ENCODE measurements at regions not wholly inside any gene's neighbourhood (a gene's known extent, or its start where the extent isn't known, plus 50 kb on each side); places are given as distances from the start of the nearest gene placed in this dataset.

GRCh38 chr10:4017336-4017735, 232.3 kb upstream of the KLF6 start:
- Histone ChIP-seq H3K23ac (ENCODE audit: insufficient read length, low read depth, low read length) (no peak overlapping the region), H4K20me1 (ENCODE audit: control insufficient read depth, insufficient read depth, insufficient read length) (no peaks in the 10 kb centered on the region), H3T11ph (ENCODE audit: low read length) (no peak overlapping the region), H3K4me1 (ENCODE audit: insufficient read depth, low read length) (no peaks in the 10 kb centered on the region), H3K27me3 (ENCODE audit: insufficient read depth, low read length) (no peaks in the 10 kb centered on the region; the same call in 1 of the 2 replicates), H3K9me3 (ENCODE audit: control insufficient read depth, low read depth, low read length) (no peaks in the 10 kb centered on the region), H4K5ac (ENCODE audit: insufficient read length, low read depth, low read length) (no peak overlapping the region), H3K23me2 (ENCODE audit: insufficient read length, low read depth, low read length, poor library complexity, severe bottlenecking) (no peaks in the 10 kb centered on the region), H3K9ac (ENCODE audit: extremely low read depth, insufficient read length, low read length) (no peak overlapping the region), H2BK12ac (ENCODE audit: insufficient read length, low read depth, low read length) (no peak overlapping the region), H2BK120ac (ENCODE audit: low read depth, low read length, poor library complexity, severe bottlenecking) (no peak overlapping the region), H2BK5ac (ENCODE audit: insufficient read length, low read length) (no peak overlapping the region), H4K8ac (replicated peaks; ENCODE audit: insufficient read length, low read depth, low read length) (no peak overlapping the region), H3K4me2 (ENCODE audit: insufficient read depth, insufficient read length, low read length) (no peak overlapping the region), H3K27ac (ENCODE audit: insufficient read length, low read depth, low read length) (no peak overlapping the region), H2BK20ac (ENCODE audit: low read depth, low read length, poor library complexity, severe bottlenecking) (no peak overlapping the region), H2AFZ (ENCODE audit: low read length) (no peak overlapping the region), H3K79me2 (ENCODE audit: insufficient read depth, low read length) (no peaks in the 10 kb centered on the region), H2BK15ac (ENCODE audit: low read depth, low read length) (no peak overlapping the region), H3K18ac (ENCODE audit: insufficient read length, low read depth, low read length) (no peak overlapping the region), H3K56ac (ENCODE audit: insufficient read length, low read depth, low read length) (no peak overlapping the region), H3K14ac (ENCODE audit: insufficient read depth, low read length) (no peak overlapping the region), H3K79me1 (ENCODE audit: insufficient read depth, low read depth, low read length, poor library complexity, severe bottlenecking) (no peaks in the 10 kb centered on the region), H2AK5ac (ENCODE audit: insufficient read length, low read length) (no peak overlapping the region), H4K91ac (ENCODE audit: insufficient read length, low read depth, low read length) (no peak overlapping the region), H3K4ac (ENCODE audit: low read depth, low read length) (no peak overlapping the region)
- Mint-ChIP-seq H3K4me1 (no peaks in the 10 kb centered on the region), H3K36me3 (ENCODE audit: insufficient read depth in 1 of 3, low read depth in 3 of 3) (peaks cover 0 to 3% (median 0%) of the 10 kb centered on the region in 3 experiments; a peak in 1 of 7 replicates), H3K27me3 (ENCODE audit: low read depth) (no peaks in the 10 kb centered on the region; the same call in none of the 2 replicates), H3K27ac (0 out of 7 replicates have a peak overlapping the region, but pooled peaks of 1 of the 3 experiments have one; percentile 22), H3K4me3 (no peak overlapping the region), H3K9me3 (no peaks in the 10 kb centered on the region; a peak in 2 of 5 replicates)
- TF ChIP-seq, protein P1, sequence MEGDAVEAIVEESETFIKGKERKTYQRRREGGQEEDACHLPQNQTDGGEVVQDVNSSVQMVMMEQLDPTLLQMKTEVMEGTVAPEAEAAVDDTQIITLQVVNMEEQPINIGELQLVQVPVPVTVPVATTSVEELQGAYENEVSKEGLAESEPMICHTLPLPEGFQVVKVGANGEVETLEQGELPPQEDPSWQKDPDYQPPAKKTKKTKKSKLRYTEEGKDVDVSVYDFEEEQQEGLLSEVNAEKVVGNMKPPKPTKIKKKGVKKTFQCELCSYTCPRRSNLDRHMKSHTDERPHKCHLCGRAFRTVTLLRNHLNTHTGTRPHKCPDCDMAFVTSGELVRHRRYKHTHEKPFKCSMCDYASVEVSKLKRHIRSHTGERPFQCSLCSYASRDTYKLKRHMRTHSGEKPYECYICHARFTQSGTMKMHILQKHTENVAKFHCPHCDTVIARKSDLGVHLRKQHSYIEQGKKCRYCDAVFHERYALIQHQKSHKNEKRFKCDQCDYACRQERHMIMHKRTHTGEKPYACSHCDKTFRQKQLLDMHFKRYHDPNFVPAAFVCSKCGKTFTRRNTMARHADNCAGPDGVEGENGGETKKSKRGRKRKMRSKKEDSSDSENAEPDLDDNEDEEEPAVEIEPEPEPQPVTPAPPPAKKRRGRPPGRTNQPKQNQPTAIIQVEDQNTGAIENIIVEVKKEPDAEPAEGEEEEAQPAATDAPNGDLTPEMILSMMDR (conservative IDR thresholded peaks at IDR 0.05): no peak
- WGBS (ENCODE audit: extremely low coverage, insufficient read length, low lambda C conversion rate): no CpG with 5 or more reads among the region's 8 CpGs
- no peak for DNase-seq
